Spleen (tissue), 11 donors: ENCODE measurements at regions not wholly inside any gene's neighbourhood (a gene's known extent, or its start where the extent isn't known, plus 50 kb on each side); places are given as distances from the start of the nearest gene placed in this dataset.

Experiments
- DNase-seq: peaks from one replicate; pipeline ENCODE4 v3.0.0-alpha.2; 2020
- H3K27ac ChIP-seq, 8 donors: fragments of 200-600 bp; sonication (generic) in 7 of 8; 1 replicate in 4 of 8; 2 replicates in 4 of 8; pipeline versions ENCODE4 v1.5.0 to v1.8.0; 2016 to 2021; ENCODE audit warnings: inconsistent platforms in 4 of 8, mild to moderate bottlenecking in 4 of 8, moderate library complexity in 1 of 8
- H3K27me3 ChIP-seq, 7 donors: fragments of 200-600 bp; sonication (generic) in 6 of 7; replicated peaks in 1 of 7; 1 replicate in 4 of 7; 2 replicates in 3 of 7; pipeline versions ENCODE4 v1.5.0 to v1.8.0; 2016 to 2021; ENCODE audit warnings: inconsistent platforms in 3 of 7, mild to moderate bottlenecking in 1 of 7
- H3K36me3 ChIP-seq, 6 donors: fragments of 200-600 bp; sonication (generic) in 5 of 6; 1 replicate in 4 of 6; 2 replicates in 2 of 6; pipeline versions ENCODE4 v1.5.0 to v1.8.0; 2016 to 2021; ENCODE audit warnings: inconsistent platforms in 2 of 6
- H3K4me1 ChIP-seq, 6 donors: fragments of 200-600 bp; sonication (generic) in 5 of 6; 1 replicate in 3 of 6; 2 replicates in 3 of 6; pipeline versions ENCODE4 v1.5.0 to v1.8.0; 2016 to 2021; ENCODE audit warnings: inconsistent platforms in 3 of 6
- H3K4me3 ChIP-seq, 8 donors: fragments of 200-600 bp; sonication (generic) in 7 of 8; 1 replicate in 4 of 8; 2 replicates in 4 of 8; pipeline versions ENCODE4 v1.5.0 to v1.8.0; 2016 to 2021; ENCODE audit warnings: inconsistent platforms in 4 of 8, mild to moderate bottlenecking in 4 of 8, moderate library complexity in 2 of 8
- H3K9me3 ChIP-seq, 8 donors: fragments of 200-600 bp; sonication (generic) in 7 of 8; 1 replicate in 4 of 8; 2 replicates in 4 of 8; pipeline versions ENCODE4 v1.5.0 to v1.8.0; 2016 to 2021; ENCODE audit warnings: inconsistent platforms in 4 of 8
- CTCF ChIP-seq, 11 experiments: fragments of 200-600 bp in 7 of 11; fragments of 450-650 bp in 4 of 11; sonication (generic) in 4 of 11; IDR thresholded peaks in 8 of 11; conservative IDR thresholded peaks in 3 of 11; 1 replicate in 7 of 11; 2 replicates in 4 of 11; pipeline versions ENCODE4 v1.4.0 to v1.8.0; 2016 to 2021; ENCODE audit warnings: antibody characterized with exemption in 11 of 11, inconsistent platforms in 4 of 11, mild to moderate bottlenecking in 1 of 11
- POLR2A ChIP-seq, 3 donors: fragments of 450-650 bp; IDR thresholded peaks; one replicate each; pipeline ENCODE4 v1.5.1; 2017; ENCODE audit warnings: antibody characterized with exemption in 3 of 3, mild to moderate bottlenecking in 1 of 3
- POLR2AphosphoS5 ChIP-seq, 3 donors: sonication (generic); formaldehyde crosslinking; IDR thresholded peaks; one replicate each; pipeline ENCODE4 v1.5.1; 2017; ENCODE audit warnings: antibody characterized with exemption in 3 of 3
- WGBS, 5 donors: extraction: QIAGEN DNeasy Blood & Tissue Kit in 3 of 5; methylation state at CpG; one replicate each; pipeline versions ENCODE4 v1.1.5 to v1.1.7; 2013 to 2018; 5-methylcytosine and 5-hydroxymethylcytosine counted together
- intact Hi-C: fragments of 100-400 bp; cut with DNase I; formaldehyde crosslinking; loops from one replicate; pipeline ENCODE4 v1.15.0; 2023; ENCODE audit warnings: low total_unique reads
- donor health status: healthy with polysubstance abuse.
- donor health status: DM: no; HTN: no; CAD: no; lungs with moderate emphysema.
- donor health status: DM: no; HTN: no; CAD: no.
- donor health status: Bipolar disorder and iron deficiency.
- donor health status: healthy.
- donor health status: DM: no; HTN: no; CAD: no.
- donor health status: DM: yes; HTN: yes; CAD: no.

GRCh38 chr3:31371484-31372177, 161.1 kb upstream of the STT3B start:
- intact Hi-C loops = no loop called here
- Histone ChIP-seq H3K9me3 (no peaks in the 10 kb centered on the region), H3K4me1 (no peaks in the 10 kb centered on the region), H3K4me3 (no peak overlapping the region), H3K36me3 (no peaks in the 10 kb centered on the region), H3K27me3 (no peaks in the 10 kb centered on the region), H3K27ac (no peak overlapping the region)
- TF ChIP-seq POLR2AphosphoS5 (IDR thresholded peaks at IDR 0.05) = no peak
- no peak for TF ChIP-seq CTCF (IDR thresholded peaks at IDR 0.05 in 8 of 11, conservative IDR thresholded peaks at IDR 0.05 in 3 of 11)
- TF ChIP-seq POLR2A (IDR thresholded peaks at IDR 0.05) = no peak
- no peak for DNase-seq
- WGBS, 5 donors = 80 to 97% (median 96%) methylated on average over 4 of the region's 4 CpGs

GRCh38 chr3:31373681-31374080, 159.0 kb upstream of the STT3B start:
- TF ChIP-seq POLR2A (IDR thresholded peaks at IDR 0.05) (no peak), CTCF (IDR thresholded peaks at IDR 0.05 in 8 of 11, conservative IDR thresholded peaks at IDR 0.05 in 3 of 11) (no peak), POLR2AphosphoS5 (IDR thresholded peaks at IDR 0.05) (no peak)
- Histone ChIP-seq H3K4me3 (no peak overlapping the region), H3K27ac (no peak overlapping the region), H3K36me3 (no peaks in the 10 kb centered on the region), H3K9me3 (no peaks in the 10 kb centered on the region), H3K4me1 (no peaks in the 10 kb centered on the region), H3K27me3 (no peaks in the 10 kb centered on the region)
- DNase-seq = no peak
- WGBS, 5 donors = 90 to 97% (median 93%) methylated on average over 3 of the region's 3 CpGs
- intact Hi-C loops = no loop called here

GRCh38 chr3:31377045-31377642, 155.6 kb upstream of the STT3B start:
- Histone ChIP-seq H3K27me3 (no peaks in the 10 kb centered on the region), H3K27ac (no peak overlapping the region), H3K4me3 (no peak overlapping the region), H3K4me1 (no peaks in the 10 kb centered on the region), H3K36me3 (no peaks in the 10 kb centered on the region), H3K9me3 (no peaks in the 10 kb centered on the region)
- no peak for DNase-seq
- intact Hi-C loops = no loop called here
- TF ChIP-seq POLR2A (IDR thresholded peaks at IDR 0.05) (no peak), POLR2AphosphoS5 (IDR thresholded peaks at IDR 0.05) (no peak), CTCF (IDR thresholded peaks at IDR 0.05 in 8 of 11, conservative IDR thresholded peaks at IDR 0.05 in 3 of 11) (no peak)
- 84 to 90% (median 87%) methylated on average over 5 of the region's 5 CpGs for WGBS, 5 donors

- no peaks in the 10 kb centered on the region for H3K9me3 ChIP-seq
- WGBS, 5 donors = 86 to 93% (median 91%) methylated on average over 1 of the region's 1 CpG
- H3K27ac ChIP-seq = no peak overlapping the region
- no peaks in the 10 kb centered on the region for H3K27me3 ChIP-seq
- no peaks in the 10 kb centered on the region for H3K36me3 ChIP-seq
- no peaks in the 10 kb centered on the region for H3K4me1 ChIP-seq
- H3K4me3 ChIP-seq = no peak overlapping the region
- intact Hi-C loops = no loop called here
- TF ChIP-seq POLR2A (IDR thresholded peaks at IDR 0.05) (no peak), POLR2AphosphoS5 (IDR thresholded peaks at IDR 0.05) (no peak), CTCF (IDR thresholded peaks at IDR 0.05 in 8 of 11, conservative IDR thresholded peaks at IDR 0.05 in 3 of 11) (no peak)
- no peak for DNase-seq
Observed at GRCh38 chr3:31378231-31378630, 154.5 kb upstream of the STT3B start.
